BJ (cell line): ENCODE measurements at regions not wholly inside any gene's neighbourhood (a gene's known extent, or its start where the extent isn't known, plus 50 kb on each side); places are given as distances from the start of the nearest gene placed in this dataset.
"Not testable (repeated sequence)": the region's sequence is repeated elsewhere in the genome, so short reads cannot be mapped to it uniquely, and the experiment has no call there.

Experiments
- CTCF ChIA-PET: fragments of 350-600 bp; formaldehyde crosslinking; extraction: SDS; loops from one replicate; lab custom pipeline; 2021; ENCODE audit warnings: antibody characterized with exemption, inconsistent platforms; lab: Yijun Ruan, JAX
- POLR2A ChIA-PET: fragments of 300-600 bp; sonication (Branson Sonifier 250); formaldehyde crosslinking; extraction: SDS; loops from one replicate; lab custom pipeline; 2021; ENCODE audit warnings: antibody characterized with exemption; lab: Charles Lee
- DNase-seq: peaks from one replicate; pipeline ENCODE4 v3.0.0-alpha.2; 2011; ENCODE audit warnings: low read depth
- H3K27me3 ChIP-seq: 2 replicates; pipeline ENCODE4 v1.6.0; 2011; ENCODE audit warnings: low read length; ENCODE audit not compliant: control insufficient read depth, insufficient read depth
- H3K36me3 ChIP-seq: 2 replicates; pipeline ENCODE4 v1.5.1; 2011; ENCODE audit warnings: low read length; ENCODE audit not compliant: control insufficient read depth, insufficient read depth
- H3K4me3 ChIP-seq: 2 replicates; pipeline ENCODE4 v1.5.1; 2011; ENCODE audit warnings: low read depth, mild to moderate bottlenecking, control low read depth, low read length
- CTCF ChIP-seq: IDR thresholded peaks from 2 replicates; pipeline ENCODE4 v1.5.1; 2011; ENCODE audit warnings: low read depth, mild to moderate bottlenecking, control low read depth, inconsistent platforms, low read length, moderate library complexity; ENCODE audit not compliant: insufficient read depth

GRCh38 chr9:87040410-87041009 lies 93.2 kb upstream of the GAS1 start:
- ChIA-PET POLR2A (no interaction called here), CTCF (no interaction called here)
- DNase-seq = no peak
- no peaks in the 10 kb centered on the region for H3K27me3 ChIP-seq
- TF ChIP-seq CTCF = no peak
- no peaks in the 10 kb centered on the region for H3K36me3 ChIP-seq
- H3K4me3 ChIP-seq = no peak overlapping the region

GRCh38 chr9:87041553-87042235 lies 94.4 kb upstream of the GAS1 start:
- DNase-seq, H3K4me3 ChIP-seq, H3K36me3 ChIP-seq, H3K27me3 ChIP-seq, POLR2A ChIA-PET, CTCF ChIA-PET: not testable (repeated sequence)

- H3K4me3 ChIP-seq, POLR2A ChIA-PET, CTCF ChIA-PET, H3K27me3 ChIP-seq, DNase-seq, H3K36me3 ChIP-seq: not testable (repeated sequence)
Observed at GRCh38 chr9:87049929-87050608, 102.8 kb upstream of the GAS1 start.

- POLR2A ChIA-PET = no interaction called here
- Histone ChIP-seq H3K4me3 (no peak overlapping the region), H3K27me3 (no peaks in the 10 kb centered on the region), H3K36me3 (no peaks in the 10 kb centered on the region)
- no peak for TF ChIP-seq CTCF
- CTCF ChIA-PET = no interaction called here
- no peak for DNase-seq
Observed at GRCh38 chr9:87054999-87055686, 107.8 kb upstream of the GAS1 start.

- ChIA-PET CTCF (interaction anchor here (0.6 to 1.3 kb wide), 2 partner anchors 25 to 111 kb away, joined by 3 to 4 read pairs; no protein-coding TSS in a partner anchor), POLR2A (no interaction called here)
- no peak for DNase-seq
- Histone ChIP-seq H3K36me3 (no peaks in the 10 kb centered on the region), H3K27me3 (no peaks in the 10 kb centered on the region), H3K4me3 (no peak overlapping the region)
- no peak for TF ChIP-seq CTCF
Observed at GRCh38 chr9:87059772-87060171, 112.5 kb upstream of the GAS1 start.

- Histone ChIP-seq H3K4me3 (no peak overlapping the region), H3K36me3 (no peaks in the 10 kb centered on the region), H3K27me3 (no peaks in the 10 kb centered on the region)
- POLR2A ChIA-PET = no interaction called here
- DNase-seq = no peak
- TF ChIP-seq CTCF = no peak
- CTCF ChIA-PET = interaction anchor here (1.0 to 1.5 kb wide), 3 partner anchors 11 to 262 kb away, joined by 3 read pairs; no protein-coding TSS in a partner anchor
Observed at GRCh38 chr9:87062746-87063145, 115.4 kb upstream of the GAS1 start.
